AG08395 (cell line): ENCODE measurements at regions not wholly inside any gene's neighbourhood (a gene's known extent, or its start where the extent isn't known, plus 50 kb on each side); places are given as distances from the start of the nearest gene placed in this dataset.
"Not testable (repeated sequence)": the region's sequence is repeated elsewhere in the genome, so short reads cannot be mapped to it uniquely, and the experiment has no call there.

ENCODE experiments used
- DNase-seq: peaks from one replicate; pipeline ENCODE4 v3.0.0; 2012; ENCODE audit warnings: mixed read lengths, low spot score

- DNase-seq = no peak
Observed at GRCh38 chrX:122913764-122914163, 270.3 kb upstream of the GRIA3 start.

DNA sequence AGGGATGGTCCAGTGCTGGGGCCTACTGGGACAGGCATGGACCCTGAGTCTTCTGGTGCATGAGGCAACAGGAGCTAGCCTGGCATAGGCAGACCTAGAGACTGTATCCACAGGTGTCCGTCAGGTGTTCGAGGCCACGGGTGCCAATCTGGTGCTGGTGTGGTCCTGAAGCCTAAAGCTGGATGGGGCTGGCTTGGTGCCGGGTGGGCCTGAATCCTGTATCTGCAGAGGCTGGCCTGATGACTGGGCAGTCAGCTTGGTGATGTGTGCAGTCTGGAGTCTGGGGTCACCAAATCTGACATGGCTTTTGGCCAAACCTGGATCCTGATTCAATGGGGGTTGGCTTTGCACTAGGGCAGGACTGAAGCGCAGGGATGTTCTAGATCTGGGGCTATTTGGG, 269.8 kb upstream of the GRIA3 start:
- DNase-seq = no peak

DNA sequence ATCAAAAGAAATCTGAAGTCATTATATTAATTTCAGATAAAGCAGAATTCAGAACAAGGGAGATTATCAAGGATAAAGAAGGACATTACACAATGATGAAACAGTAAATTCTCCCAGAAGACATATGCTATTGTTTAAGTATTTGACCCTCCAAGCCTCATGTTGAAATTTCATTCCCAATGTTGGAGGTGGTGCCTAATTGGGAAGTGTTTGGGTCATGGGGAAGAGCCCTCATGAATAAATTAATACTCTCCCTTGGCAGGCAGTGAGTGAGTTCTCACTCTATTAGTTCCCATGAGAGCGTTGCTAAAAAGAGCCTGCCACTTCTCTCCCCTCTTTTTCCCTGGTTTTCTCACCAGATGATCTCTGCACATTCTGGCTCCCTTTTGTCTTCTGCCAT, 249.9 kb upstream of the GRIA3 start:
- DNase-seq = no peak

DNA sequence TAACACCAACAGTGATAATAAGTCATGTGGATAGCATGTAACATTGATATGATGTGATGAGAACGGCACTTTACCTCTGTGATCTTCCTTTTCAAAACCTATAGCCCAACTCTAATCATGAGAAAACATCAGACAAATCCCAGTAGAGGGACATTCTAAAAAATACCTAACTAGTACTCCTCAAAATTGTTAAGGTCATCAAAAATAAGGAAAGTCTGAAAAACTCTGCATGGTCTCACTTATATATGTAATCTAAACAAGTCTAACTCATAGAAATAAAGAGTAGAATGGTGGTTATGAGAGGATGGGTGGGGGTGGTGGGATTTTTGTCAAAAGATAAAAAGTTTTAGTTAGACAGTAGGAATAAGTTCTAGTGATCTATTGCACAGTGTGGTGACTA, 243.9 kb upstream of the GRIA3 start:
- no peak for DNase-seq

GRCh38 chrX:122941806-122942205, 242.3 kb upstream of the GRIA3 start:
- DNase-seq = no peak

GRCh38 chrX:122943918-122944317, 240.2 kb upstream of the GRIA3 start:
- DNase-seq = no peak

DNA sequence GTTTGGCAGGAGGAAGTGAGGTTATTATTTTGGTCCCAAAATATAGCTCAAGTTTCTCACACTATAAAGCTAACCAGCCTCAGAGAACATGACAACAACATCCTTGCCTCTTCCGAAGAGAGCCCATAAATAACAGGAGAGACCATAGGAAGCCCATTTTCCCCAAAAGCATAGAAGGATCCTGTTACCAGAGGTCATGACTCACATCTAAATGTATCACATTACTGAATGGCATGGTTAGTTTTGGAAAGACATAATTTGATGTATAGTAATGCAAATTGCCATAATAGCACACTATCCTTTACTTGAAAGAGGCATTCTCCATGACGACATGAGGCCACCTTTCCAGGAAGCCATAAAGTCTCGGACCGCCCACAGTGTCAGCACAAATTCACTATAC, 238.8 kb upstream of the GRIA3 start:
- DNase-seq = no peak

GRCh38 chrX:122972604-122973003, 211.5 kb upstream of the GRIA3 start:
- DNase-seq = no peak

DNA sequence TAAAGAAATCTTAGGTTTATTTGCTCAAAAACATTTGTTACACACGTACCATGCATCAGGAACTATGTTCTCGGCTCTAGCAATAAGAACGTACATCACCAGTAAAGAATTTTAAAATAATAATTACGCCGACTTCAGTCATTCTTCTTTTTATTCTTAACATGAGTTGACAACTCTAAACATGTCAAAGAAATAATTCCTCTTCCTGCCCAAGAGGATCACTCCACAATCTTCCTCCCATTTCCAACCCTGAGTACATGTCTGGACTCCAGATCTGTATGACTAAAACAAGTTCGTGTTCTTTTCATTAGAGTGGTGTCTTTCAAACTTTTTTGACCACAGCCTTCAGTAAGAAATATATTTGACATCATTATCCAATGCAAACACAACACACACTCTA, 201.6 kb upstream of the GRIA3 start:
- no peak for DNase-seq

- DNase-seq = not testable (repeated sequence)
Observed at GRCh38 chrX:123002844-123003243, 181.2 kb upstream of the GRIA3 start.

GRCh38 chrX:123013141-123013540, 170.9 kb upstream of the GRIA3 start:
- no peak for DNase-seq

DNA sequence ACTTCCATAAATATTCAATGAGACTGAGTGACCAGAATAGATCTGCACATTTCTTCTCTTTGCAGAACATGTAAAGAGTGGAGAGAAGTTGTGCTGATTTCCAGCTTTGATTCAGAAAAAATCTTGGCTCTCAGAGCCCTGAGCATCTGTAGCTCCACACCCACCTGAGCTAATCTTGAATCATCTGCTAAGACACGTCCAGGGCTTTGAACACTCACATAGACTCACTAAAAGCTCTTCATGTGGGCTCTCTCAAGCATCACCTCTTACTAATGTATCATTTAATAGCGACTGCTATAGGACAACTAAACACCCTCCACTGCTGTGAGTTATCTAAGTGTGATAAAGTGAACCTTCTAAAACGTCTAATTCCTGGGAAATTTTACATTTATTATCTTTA, 147.7 kb upstream of the GRIA3 start:
- DNase-seq = no peak

DNA sequence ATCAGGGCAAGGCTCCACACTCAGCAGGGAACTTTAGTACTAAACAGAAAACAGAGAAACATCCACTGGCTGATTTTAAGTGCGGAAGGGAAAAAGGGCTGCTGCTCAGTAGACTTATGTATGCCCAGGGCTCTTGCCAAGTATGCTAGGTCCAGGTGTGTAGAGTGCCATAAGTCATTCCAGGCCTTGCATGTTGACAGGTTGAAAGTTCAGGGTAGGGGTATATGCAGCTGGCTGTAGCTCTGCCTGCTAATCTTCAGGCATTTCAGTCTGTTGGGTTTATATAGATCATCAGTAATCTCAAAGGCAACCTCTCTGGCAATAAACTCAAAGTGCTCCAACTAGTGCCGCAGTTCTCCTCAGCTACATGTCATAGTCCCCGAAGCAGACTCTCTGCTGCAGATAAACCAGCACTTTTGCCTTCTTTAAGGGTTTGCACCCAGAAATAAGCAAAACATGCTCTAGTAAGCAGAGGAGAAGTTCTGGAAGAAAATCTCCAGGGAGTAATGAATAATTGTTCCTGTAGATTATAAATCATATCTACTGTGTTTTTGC, 134.9 kb upstream of the GRIA3 start:
- DNase-seq = no peak

DNA sequence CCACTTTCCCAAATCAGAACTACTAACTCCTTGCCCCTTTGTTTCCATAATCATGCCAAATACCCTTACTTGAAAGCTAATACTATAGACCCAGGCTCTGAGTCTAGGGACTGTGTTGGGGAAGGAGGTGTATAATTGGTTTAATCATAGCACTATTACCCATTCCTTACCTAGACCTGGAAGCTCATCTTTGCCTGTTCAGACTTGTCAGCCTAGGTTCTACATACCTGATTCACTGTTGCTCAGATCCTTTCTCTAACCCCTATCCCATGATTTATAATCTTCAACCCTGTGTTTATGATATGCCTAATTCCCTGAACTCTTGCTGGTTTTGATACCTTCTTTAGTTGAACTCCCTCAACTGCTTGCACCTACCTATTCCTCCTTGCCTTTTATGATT, 123.1 kb upstream of the GRIA3 start:
- DNase-seq = no peak

DNA sequence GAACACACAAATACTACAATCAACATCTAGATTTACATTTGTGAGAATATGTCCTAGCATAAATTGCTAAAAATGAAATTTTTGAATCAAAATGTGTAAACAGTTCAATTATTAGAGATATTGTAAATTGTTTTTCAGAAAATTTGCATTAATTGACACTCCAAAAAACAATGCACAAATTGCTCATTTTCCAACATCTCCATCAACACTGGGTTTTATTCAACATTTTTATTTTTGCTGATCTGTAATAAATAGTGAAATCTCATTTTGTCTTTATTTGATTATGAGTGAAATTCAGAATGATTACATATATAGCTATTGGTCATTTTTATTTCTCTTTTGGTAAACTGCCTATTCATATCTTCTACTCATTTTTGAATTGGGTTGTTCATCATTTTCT, 120.0 kb upstream of the GRIA3 start:
- DNase-seq = no peak

GRCh38 chrX:123072686-123073385, 111.2 kb upstream of the GRIA3 start:
- no peak for DNase-seq

DNA sequence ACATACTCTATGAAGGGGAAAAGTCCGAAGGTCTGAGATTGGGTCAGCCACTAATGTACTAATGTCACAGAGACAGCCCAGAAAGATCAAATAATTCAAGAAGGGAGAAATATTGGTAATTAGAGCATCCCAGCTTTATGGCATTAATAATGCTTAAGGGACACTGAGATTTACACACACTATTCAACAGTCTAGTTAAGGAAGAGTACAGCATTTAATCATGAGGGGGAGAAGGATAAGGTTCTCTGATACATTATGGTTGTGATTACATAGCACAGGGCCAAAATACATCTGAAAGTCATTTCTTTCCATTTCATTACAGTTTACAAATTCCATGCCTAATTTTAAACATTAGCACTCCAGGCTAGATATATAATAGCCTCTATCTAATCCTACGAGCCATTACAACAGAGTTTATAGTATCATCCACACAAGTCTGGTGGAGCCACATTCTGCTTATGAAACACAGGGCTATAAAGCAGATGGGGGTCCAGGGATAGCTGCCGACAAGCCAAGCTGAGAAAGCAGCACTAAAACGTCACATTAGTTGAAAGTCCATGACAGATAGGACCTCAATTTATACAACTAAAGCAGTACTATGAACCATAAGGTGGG, 108.0 kb upstream of the GRIA3 start:
- no peak for DNase-seq

- no peak for DNase-seq
Observed at GRCh38 chrX:123077631-123078030, 106.4 kb upstream of the GRIA3 start.

- DNase-seq = no peak
Observed at GRCh38 chrX:123080065-123080464, 104.0 kb upstream of the GRIA3 start.

- peak; percentile 10 for DNase-seq
Observed at GRCh38 chrX:123081776-123082175, 102.3 kb upstream of the GRIA3 start.

- peak; percentile 10 for DNase-seq
Observed at GRCh38 chrX:123083924-123084323, 100.2 kb upstream of the GRIA3 start.

GRCh38 chrX:123084797-123085196, 99.3 kb upstream of the GRIA3 start:
- peak; percentile 56 for DNase-seq

- DNase-seq = no peak
Observed at GRCh38 chrX:123085311-123085940, 98.7 kb upstream of the GRIA3 start.
